HG02938 (cell line): ENCODE measurements at regions not wholly inside any gene's neighbourhood (a gene's known extent, or its start where the extent isn't known, plus 50 kb on each side); places are given as distances from the start of the nearest gene placed in this dataset.
"Not testable (repeated sequence)": the region's sequence is repeated elsewhere in the genome, so short reads cannot be mapped to it uniquely, and the experiment has no call there.

Source experiments
- ATAC-seq: cut with Tn5 transposase; IDR thresholded peaks from one replicate; pipeline ENCODE4 v1.9.1; 2021; ENCODE audit warnings: mild to moderate bottlenecking, moderate library complexity; ENCODE audit not compliant: unreplicated experiment

DNA sequence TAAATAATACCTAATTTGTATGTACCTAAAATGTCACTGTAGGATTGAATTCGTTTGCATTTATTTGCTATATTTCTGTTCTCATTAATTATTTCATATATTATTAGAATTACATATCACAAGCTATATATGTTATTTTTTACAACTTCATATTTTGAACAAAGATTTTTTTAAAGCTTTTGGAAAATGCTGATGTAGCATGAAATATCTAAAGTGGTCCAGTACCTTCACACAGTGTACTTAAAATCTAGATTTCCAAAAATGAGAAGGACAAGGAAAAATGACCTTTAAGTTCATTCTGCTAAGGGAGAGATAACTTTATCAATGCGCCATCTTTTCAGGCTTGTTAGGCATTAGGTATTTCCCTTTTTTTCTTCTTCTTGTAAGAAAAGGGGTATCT, 71.8 kb downstream of the LARP7 start:
- ATAC-seq = no peak

DNA sequence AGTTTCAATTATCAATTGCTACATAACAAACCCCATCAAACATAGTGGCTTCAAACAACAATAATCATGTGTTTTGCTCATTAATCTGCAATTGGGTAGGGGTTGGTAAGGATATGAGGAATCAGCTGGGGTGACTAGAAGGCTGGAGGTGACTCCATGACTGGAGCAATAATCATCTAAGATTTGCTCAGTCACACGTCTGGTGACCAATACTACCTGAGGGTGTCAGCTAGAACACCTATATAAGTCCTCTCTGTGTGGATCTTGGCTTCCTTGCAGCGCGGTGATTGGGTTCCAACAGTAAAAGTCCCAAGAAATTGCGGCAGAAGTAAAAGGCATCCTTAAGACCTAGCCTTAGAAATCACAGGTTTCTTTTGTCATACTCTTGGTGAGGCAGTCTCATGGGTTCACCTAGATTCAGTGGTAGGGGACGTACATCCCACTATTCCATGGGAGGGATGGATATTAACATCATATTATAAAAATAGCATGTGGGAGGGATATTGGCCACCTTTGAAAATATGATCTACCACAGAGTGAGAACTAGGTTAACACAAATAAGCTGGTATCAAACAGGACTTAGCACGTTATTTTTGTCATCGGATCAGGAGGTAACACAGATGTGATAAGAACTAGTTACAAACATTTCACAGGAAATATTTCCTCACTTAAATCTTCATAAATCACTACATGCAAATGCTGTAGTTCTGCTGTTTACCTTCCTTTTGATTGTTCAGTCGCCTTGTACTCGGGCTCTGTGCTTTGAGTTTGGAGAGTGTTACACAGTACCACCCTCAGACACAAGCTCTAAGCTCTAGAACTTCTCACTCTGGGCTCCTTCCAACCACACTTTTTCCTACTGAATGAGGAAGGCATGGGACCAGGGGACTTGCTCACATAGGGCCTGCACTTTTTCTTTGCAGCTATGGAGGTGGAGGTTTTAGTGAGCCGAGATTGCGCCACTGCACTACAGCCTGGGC, 78.3 kb downstream of the LARP7 start:
- no peak for ATAC-seq

DNA sequence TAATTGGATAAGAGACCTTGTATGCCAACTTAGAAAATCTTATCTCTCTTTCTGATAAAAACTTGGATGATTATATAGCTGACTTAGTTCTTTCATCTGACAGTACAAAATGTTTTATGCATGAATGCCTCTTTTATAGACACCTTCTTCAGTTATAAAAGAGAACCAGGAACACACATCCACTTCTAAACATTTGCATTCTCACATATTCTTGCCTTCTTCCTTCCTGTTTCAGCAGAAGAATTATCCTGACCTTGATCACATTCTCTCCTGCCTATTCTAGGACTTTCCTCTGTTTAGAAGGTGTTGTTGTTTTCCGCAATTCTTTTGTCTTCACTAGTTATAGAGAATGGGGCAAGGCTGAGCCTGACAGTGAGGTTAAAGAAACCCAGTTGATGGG, 80.9 kb downstream of the LARP7 start:
- no peak for ATAC-seq

DNA sequence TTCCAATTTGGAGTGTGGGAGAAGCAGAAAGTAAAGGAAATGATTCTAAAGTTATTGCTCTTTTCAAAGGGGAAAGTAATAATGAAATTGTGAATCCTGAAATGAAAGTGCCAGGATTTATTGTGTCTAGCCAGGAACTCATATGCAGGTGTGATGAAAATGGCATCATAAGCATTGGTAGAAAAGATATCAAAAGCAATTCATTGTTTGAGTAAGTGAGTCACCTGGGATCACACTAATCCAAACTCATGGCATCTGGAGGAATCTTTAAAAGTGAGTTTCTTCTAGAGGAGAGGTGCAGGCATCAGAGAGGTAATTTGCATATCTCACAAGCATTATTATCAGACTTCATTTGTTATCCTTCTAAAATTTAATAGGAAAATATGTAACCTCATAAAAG, 84.7 kb downstream of the LARP7 start:
- no peak for ATAC-seq

DNA sequence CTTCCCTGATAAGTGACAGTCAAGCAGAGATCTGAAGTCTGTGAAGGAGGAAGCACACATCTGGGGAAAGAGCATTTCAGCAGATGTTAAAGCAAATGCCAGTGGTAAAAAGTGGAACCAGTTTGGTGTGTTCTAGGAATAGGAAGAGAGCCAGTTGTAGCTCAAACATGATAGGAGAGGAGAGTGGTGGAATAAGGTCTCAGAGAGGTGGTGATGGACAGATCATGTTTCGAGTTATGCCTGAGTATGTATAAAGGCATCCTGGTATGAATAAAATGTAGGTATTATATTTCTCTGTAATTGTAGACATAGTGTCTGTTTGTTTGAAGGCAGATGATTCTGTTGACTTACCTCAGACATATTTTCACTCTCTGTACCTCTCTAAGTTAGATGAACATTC, 89.1 kb downstream of the LARP7 start:
- ATAC-seq = no peak

DNA sequence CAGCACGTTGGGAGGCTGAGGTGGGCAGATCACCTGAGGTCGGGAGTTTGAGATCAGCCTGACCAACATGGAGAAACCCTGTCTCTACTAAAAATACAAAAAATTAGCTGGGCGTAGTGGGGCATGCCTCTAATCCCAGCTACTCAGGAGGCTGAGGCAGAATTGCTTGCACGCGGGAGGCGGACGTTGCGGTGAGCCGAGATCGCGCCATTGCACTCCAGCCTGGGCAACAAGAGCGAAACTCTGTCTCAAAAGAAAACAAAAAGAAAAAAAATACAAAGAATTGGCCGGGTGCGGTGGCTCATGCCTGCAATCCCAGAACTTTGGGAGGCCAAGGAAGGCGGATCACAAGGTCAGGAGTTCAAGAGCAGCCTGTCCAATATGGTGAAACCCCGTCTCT, 90.8 kb downstream of the LARP7 start:
- ATAC-seq = not testable (repeated sequence)

DNA sequence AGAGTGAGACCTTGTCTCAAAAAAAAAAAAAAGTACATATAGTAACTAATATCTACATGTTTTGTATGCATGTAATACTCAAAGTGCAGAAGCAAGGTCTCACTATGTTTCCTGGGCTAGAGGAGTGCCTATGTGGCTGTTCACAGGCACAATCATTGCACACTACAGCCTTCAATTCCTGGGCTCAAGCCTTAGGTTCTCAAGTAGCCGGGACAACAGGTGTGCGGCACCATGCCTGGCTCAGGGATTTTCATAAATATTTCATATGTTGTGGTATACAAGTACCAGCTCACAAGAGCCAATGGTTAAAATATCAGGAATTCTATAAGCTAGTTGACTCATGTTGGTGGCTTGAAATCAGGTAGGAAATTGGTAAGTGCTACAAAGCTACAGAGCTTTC, 94.8 kb downstream of the LARP7 start:
- no peak for ATAC-seq

DNA sequence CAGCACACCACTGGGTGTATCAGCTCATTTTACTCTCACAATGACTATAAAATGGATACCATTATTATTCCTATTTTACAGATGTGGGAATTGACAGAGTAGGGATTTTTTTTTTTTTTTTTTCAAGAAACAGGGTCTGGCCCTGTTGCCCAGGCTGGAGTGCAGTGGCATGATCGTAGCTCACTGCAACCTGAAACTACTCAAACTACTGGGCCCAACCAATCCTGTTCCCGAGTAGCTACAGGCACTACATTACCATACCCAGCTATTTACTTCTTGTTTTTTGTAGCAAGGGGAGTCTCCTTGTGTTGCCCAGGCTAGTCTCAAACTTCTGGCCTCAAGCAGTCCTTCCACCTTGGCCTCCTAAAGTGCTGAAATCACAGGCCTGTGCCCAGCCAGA, 95.2 kb downstream of the LARP7 start:
- no peak for ATAC-seq

DNA sequence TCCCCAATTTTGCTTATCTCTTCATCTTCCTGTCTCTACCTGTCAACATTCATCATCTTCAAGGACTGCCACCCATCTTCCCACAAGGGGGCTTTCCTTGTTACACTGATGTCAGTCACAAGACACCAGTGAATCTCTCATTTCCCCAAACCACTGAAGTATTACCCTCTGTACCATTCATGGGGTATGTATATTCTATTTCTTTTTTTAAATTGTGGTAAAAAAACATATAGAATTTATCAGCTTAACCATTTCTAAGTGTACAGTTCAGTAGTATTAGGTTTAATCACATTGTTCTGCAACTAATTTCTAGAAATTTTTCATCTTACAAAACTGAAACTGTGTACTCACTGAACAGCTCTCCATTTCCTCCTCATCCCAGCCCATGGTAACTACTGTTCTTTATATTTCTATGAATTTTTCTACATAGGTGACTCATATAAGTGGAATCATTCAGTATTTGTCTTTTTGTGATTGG, 98.6 kb downstream of the LARP7 start:
- ATAC-seq = peak; percentile 55

DNA sequence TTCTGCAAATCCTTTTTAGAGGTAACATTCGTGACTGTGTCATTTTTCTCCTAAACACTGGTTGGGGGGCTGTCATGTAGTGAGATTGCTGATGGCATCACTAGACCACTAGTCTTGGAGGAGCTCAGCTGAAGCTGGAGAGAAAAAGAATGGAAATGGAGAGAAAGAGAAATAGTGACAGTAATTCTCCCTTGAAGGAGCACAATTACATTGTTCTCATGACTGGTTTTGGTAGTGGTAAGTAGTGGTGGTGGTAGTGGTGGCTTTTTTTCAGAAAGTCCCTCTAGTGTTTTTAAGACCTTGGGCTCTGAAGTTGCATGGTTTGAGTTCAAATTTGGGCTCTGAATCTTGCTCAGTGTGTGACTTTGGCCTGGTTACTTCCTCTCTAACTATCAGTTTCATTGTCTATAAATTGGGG, 99.8 kb downstream of the LARP7 start:
- ATAC-seq = peak; percentile 63

DNA sequence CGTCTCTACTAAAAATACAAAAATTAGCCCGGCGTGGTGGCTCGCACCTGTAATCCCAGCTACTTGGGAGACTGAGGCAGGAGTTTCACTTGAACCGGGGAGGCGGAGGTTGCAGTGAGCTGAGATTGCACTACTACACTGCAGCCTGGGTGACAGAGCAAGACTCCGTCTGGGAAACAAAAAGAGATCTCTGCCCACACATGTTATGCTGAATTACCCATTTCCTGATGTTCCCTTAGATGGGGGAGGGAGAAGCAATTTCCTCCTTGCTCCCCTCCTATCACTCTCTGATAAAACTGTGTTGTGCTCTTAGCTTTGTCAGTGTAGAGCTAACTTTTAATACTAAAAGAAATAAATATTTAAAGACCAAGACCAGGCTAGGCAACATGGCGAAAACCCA, 102.5 kb downstream of the LARP7 start:
- no peak for ATAC-seq

DNA sequence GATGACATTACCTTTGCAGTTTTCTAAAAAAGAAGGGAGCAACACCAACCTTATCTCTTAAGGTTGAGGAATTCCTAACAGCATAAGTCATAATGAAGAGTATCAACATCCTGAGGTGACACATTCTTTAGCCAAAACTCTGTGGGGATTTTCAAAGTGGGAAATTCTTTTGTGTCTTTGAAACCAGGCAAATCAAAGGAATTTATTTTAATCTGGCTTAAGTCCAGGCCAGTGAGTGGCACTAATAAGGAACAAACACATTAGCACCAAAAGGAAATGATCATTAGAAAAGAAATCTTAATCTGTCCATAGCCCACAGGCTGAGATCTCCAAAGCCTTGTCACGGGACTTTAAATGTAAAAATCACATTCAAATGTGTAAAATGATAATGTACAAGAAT, 110.1 kb downstream of the LARP7 start:
- ATAC-seq = no peak

DNA sequence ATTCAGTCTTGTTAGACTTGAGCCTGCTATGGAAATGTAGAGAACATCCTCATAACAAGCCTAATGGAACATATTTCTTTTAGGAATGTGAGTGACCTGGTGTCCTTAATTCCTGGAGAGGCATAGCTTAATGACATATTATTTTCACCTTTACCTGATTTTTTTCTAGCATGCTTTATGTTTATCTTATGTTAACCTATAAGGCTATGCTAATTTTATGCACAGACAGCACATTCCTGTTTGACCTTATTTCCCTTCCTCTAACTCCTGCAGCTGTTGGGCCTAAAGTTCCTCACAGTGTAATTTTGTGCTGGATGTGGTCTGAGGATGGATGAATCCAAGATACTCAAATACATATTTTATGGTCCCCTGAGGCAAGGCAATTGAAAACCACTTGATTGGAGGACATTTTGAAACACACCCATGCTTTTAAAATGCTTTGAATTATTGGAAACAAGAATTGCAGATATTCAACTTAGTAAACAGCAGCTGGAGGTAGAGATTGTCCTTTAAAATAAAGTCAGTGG, 111.5 kb downstream of the LARP7 start:
- ATAC-seq = no peak

DNA sequence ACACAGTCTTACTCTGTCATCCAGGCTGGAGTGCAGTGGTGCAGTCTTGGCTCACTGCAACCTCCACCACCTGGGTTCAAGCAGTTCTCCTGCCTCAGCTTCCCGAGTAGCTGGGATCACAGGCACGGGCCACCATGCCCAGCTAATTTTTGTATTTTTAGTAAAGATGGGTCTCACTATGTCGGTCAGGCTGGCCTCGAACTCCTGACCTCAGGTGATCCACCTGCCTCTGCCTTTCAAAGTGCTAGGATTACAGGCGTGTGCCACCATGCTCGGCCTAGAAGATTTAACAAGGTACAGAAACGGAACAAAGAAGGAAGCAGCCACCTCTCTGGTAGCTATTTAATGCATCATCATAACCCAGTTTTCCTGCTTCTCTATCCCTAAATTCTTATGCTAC, 113.8 kb downstream of the LARP7 start:
- not testable (repeated sequence) for ATAC-seq

DNA sequence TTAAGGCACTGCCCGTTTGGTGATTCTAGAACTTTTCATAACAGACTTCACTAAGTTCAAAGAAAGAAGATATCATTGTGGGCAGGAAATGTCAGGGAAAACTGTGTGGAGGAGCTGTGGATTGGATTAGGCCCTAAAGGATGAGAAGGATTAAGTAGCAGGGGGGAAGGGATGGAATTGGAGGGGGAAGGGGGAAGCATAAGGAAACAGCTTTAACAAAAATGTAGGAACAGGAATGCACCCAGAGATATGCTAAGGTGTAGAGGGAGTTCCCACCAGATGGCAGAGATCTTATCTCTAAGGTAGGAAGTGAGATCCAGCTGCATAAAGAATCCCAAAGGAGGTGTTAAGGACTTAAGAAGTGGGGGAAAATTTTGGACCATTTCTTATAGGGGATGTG, 114.5 kb downstream of the LARP7 start:
- ATAC-seq = no peak

DNA sequence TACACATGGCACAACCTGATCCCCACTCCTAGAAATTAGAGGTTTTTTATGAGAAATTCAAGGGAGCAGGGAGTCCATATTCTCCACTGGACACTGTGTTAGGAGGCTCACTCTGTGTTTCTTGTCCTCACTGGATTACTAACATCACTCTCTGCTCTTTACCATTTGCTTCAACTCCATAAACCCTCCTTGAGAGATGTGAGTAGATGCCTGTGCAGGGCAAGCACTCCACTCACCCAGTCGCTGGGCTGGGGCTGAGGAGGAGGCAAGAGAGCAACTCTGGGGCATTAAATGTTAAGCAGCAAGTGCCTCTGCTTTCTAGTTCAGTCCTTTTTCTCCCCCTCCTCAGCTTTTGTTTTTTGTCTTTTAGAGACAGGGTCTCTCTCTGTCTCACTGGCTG, 115.1 kb downstream of the LARP7 start:
- ATAC-seq = no peak

DNA sequence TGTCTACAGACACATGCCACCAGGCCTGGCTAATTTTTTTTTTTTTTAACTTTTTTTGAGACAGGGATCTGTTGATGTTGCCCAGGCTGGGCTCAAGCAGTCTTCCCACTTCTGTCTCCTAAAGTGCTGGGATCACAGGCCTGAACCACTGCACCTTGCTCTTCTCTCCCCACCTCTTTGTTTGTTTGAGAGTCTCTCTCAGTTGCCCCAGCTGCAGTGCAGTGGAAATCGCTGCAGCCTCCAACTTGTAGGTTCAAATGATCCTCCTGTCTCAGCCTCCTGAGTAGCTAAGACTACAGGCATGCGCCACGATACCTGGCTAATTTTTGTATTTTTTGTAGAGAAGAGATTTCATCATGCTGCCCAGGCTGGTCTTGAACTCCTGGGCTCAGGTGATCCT, 115.6 kb downstream of the LARP7 start:
- ATAC-seq = no peak

DNA sequence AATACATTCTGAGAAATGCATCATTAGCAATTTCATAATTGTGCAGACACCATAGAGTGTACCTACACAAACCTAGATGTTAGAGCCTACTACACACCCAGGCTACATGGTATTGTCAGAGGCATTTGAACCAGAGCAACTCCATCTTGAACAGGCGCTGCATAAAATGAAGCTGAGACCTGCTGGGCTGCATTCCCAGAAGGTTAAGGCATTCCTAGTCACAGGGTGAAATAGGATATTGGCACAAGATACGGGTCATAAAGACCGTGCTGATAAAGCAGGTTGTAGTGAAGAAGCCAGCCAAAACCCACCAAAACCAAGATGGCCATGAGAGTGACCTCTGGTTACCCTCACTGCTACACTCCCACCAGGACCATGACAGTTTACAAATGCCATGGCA, 116.4 kb downstream of the LARP7 start:
- no peak for ATAC-seq

DNA sequence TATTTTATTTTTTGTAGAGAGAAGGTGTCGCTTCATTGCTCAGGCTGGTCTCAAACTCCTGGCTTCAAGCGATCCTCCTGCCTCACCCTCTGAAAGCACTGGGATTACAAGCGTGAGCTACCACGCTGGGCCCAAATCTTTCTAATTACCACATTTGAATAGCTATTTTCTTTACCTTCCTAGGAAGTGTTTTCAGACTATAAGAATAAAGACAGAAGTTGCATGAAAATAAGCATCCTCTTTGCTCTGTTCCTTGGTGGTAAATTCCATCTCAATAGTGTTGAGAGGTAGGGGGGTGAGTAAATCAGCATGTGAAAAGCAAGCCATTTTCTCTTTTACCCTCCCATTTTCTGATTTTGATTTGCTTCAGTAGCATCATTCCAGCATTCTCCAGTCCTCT, 122.4 kb downstream of the LARP7 start:
- no peak for ATAC-seq

DNA sequence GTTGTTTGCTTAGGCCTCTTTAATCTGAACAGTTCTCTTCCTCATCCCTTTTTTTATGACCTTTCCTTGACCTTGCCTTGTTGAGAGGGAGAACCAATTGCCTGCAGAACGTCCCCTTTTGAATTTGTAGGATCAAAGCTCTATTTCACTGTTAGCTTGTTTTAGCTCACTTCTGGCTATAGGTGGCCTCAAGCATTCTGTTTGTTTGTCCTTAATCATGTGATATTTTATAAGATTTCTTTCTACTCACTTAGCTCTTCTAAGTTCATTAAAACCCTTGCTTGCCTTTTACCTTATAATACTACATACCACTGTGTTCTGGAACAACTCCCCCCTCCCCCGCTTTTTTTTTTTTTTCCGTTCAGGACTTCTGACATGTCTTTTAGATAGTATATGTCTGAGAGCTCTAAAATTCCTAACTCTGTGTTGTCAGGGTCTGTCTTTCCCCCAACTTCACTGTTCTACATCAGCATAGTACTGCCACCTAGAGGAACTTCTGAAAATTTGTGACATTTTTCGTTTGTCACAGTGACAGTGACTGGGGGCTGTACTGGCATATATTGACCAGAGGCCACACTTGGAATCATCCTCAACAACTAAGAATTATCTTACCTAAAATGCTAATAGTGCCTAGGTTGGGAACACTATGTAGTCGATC, 128.5 kb downstream of the LARP7 start:
- ATAC-seq = peak; percentile 68

DNA sequence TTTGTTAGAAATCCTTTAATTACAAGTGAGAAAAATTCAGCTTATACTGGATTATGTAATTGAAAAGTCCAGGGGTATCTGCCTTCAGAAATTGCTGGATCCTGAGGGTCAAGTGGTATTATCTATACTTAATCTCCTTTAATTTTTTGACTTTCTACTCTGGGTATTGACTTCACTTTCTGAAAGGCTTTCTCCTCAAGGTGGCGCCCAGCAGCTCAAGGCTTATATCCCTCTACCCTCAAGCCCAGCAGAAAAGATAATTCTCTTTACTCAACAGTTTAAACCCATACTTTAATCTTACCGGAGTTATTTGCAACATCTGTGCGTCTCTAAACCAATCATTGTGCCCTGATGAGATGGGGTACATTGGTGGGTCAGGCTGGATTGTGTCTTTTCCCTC, 129.5 kb downstream of the LARP7 start:
- ATAC-seq = no peak

DNA sequence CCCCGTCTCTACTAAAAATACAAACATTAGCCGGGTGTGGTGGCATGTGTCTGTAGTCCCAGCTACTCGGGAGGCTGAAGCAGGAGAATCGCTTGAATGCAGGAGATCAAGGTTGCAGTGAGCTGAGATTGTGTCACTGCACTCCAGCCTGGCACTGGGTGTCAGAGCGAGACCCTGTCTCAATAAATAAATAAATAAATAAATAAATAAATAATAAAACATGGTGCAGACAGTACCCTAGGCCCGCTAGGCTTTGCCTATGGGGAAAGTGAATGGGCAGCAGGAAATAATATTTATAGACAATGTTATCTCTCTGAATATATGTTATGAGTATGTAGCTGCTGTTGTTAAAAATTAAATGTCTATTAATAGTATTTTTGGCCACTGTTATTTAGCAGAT, 130.4 kb downstream of the LARP7 start:
- ATAC-seq = no peak
